ENCODE measurements at regions not wholly inside any gene's neighbourhood (a gene's known extent, or its start where the extent isn't known, plus 50 kb on each side); places are given as distances from the start of the nearest gene placed in this dataset.

GRCh38 chr10:8670461-8670860, 616.0 kb downstream of the GATA3 start:
- TF ChIP-seq CTCF (IDR thresholded peaks at IDR 0.05; ENCODE audit: insufficient read depth, low read depth, low read length) (no peak), EZH2 (IDR thresholded peaks at IDR 0.05; ENCODE audit: insufficient read depth, low read length) (no peak)
